Suprapubic skin (tissue), 4 donors: ENCODE measurements at regions not wholly inside any gene's neighbourhood (a gene's known extent, or its start where the extent isn't known, plus 50 kb on each side); places are given as distances from the start of the nearest gene placed in this dataset.

Experiments
- DNase-seq, 2 donors: peaks; one replicate each; pipeline ENCODE4 v3.0.0-alpha.2; 2019; ENCODE audit warnings: low spot score in 2 of 2
- H3K27ac ChIP-seq: fragments of 200-600 bp; sonication (generic); one replicate; pipeline ENCODE4 v1.5.1; 2019
- H3K27me3 ChIP-seq: fragments of 200-600 bp; sonication (generic); one replicate; pipeline ENCODE4 v1.5.1; 2019
- H3K36me3 ChIP-seq: fragments of 200-600 bp; sonication (generic); one replicate; pipeline ENCODE4 v1.5.1; 2019
- H3K4me1 ChIP-seq: fragments of 200-600 bp; sonication (generic); one replicate; pipeline ENCODE4 v1.5.1; 2019
- H3K4me3 ChIP-seq: fragments of 200-600 bp; sonication (generic); one replicate; pipeline ENCODE4 v1.5.1; 2019; ENCODE audit warnings: mild to moderate bottlenecking
- H3K9me3 ChIP-seq: fragments of 200-600 bp; sonication (generic); one replicate; pipeline ENCODE4 v1.5.1; 2019
- CTCF ChIP-seq, 2 donors: fragments of 200-600 bp in 1 of 2; fragments of 450-650 bp in 1 of 2; sonication (generic) in 1 of 2; IDR thresholded peaks; one replicate each; pipeline ENCODE4 v1.5.1; 2016 to 2019; ENCODE audit warnings: antibody characterized with exemption in 2 of 2, mild to moderate bottlenecking in 1 of 2, moderate library complexity in 1 of 2
- EP300 ChIP-seq: sonication (generic); formaldehyde crosslinking; IDR thresholded peaks from one replicate; pipeline ENCODE4 v1.6.1; 2017; ENCODE audit warnings: antibody characterized with exemption
- POLR2A ChIP-seq, 2 donors: fragments of 450-650 bp; IDR thresholded peaks; one replicate each; pipeline ENCODE4 v1.6.1; 2017; ENCODE audit warnings: antibody characterized with exemption in 2 of 2, mild to moderate bottlenecking in 2 of 2, moderate library complexity in 2 of 2
- POLR2AphosphoS5 ChIP-seq, 3 donors: sonication (generic); formaldehyde crosslinking; IDR thresholded peaks; one replicate each; pipeline ENCODE4 v1.6.1; 2017; ENCODE audit warnings: antibody characterized with exemption in 3 of 3
- WGBS: methylation state at CpG from one replicate; pipeline ENCODE4 v1.1.5; 2018; 5-methylcytosine and 5-hydroxymethylcytosine counted together

GRCh38 chr15:61764141-61764540, 296.1 kb downstream of the VPS13C start:
- WGBS = 66% methylated on average over 3 of the region's 3 CpGs
- no peaks in the 10 kb centered on the region for H3K27me3 ChIP-seq
- TF ChIP-seq EP300 (no peak), POLR2A (IDR thresholded peaks at IDR 0.05) (no peak)
- no peak overlapping the region for H3K4me3 ChIP-seq
- H3K9me3 ChIP-seq = no peaks in the 10 kb centered on the region
- no peaks in the 10 kb centered on the region for H3K36me3 ChIP-seq
- DNase-seq = no peak
- H3K4me1 ChIP-seq = no peaks in the 10 kb centered on the region
- H3K27ac ChIP-seq = no peak overlapping the region

- Histone ChIP-seq H3K36me3 (no peaks in the 10 kb centered on the region), H3K9me3 (no peaks in the 10 kb centered on the region), H3K27me3 (no peaks in the 10 kb centered on the region), H3K27ac (no peak overlapping the region), H3K4me1 (no peaks in the 10 kb centered on the region), H3K4me3 (no peak overlapping the region)
- TF ChIP-seq EP300 (no peak), CTCF (IDR thresholded peaks at IDR 0.05) (no peak), POLR2AphosphoS5 (IDR thresholded peaks at IDR 0.05) (no peak), POLR2A (IDR thresholded peaks at IDR 0.05) (no peak)
- no peak for DNase-seq
- WGBS = 56% methylated on average over 3 of the region's 3 CpGs
Observed at GRCh38 chr15:61762676-61763075, 297.6 kb downstream of the VPS13C start.

- Histone ChIP-seq H3K27ac (no peak overlapping the region), H3K27me3 (no peaks in the 10 kb centered on the region), H3K9me3 (no peaks in the 10 kb centered on the region), H3K36me3 (no peaks in the 10 kb centered on the region), H3K4me1 (no peaks in the 10 kb centered on the region), H3K4me3 (no peak overlapping the region)
- TF ChIP-seq EP300 (no peak), POLR2A (IDR thresholded peaks at IDR 0.05) (no peak), POLR2AphosphoS5 (IDR thresholded peaks at IDR 0.05) (no peak), CTCF (IDR thresholded peaks at IDR 0.05) (no peak)
- DNase-seq = no peak
- 58% methylated on average over 2 of the region's 2 CpGs for WGBS
Observed at GRCh38 chr15:61759639-61760038, 300.6 kb downstream of the VPS13C start.

- H3K36me3 ChIP-seq = no peaks in the 10 kb centered on the region
- no peaks in the 10 kb centered on the region for H3K4me1 ChIP-seq
- H3K27me3 ChIP-seq = no peaks in the 10 kb centered on the region
- H3K9me3 ChIP-seq = no peaks in the 10 kb centered on the region
- WGBS = 63% methylated on average over 4 of the region's 4 CpGs
- H3K4me3 ChIP-seq = no peak overlapping the region
- no peak for DNase-seq
- no peak overlapping the region for H3K27ac ChIP-seq
- no peak for TF ChIP-seq CTCF (IDR thresholded peaks at IDR 0.05)
- no peak for TF ChIP-seq EP300
- TF ChIP-seq POLR2AphosphoS5 (IDR thresholded peaks at IDR 0.05) = no peak
- TF ChIP-seq POLR2A (IDR thresholded peaks at IDR 0.05) = no peak
Observed at GRCh38 chr15:61756071-61756820, 304.0 kb downstream of the VPS13C start.

GRCh38 chr15:61755467-61755866, 304.8 kb downstream of the VPS13C start:
- no peaks in the 10 kb centered on the region for H3K36me3 ChIP-seq
- TF ChIP-seq CTCF (IDR thresholded peaks at IDR 0.05) (no peak), POLR2A (IDR thresholded peaks at IDR 0.05) (no peak), EP300 (no peak), POLR2AphosphoS5 (IDR thresholded peaks at IDR 0.05) (no peak)
- WGBS = 50% methylated on average over 2 of the region's 2 CpGs
- H3K4me3 ChIP-seq = no peak overlapping the region
- no peak for DNase-seq
- no peaks in the 10 kb centered on the region for H3K4me1 ChIP-seq
- no peaks in the 10 kb centered on the region for H3K9me3 ChIP-seq
- no peak overlapping the region for H3K27ac ChIP-seq
- no peaks in the 10 kb centered on the region for H3K27me3 ChIP-seq
